ENCODE measurements at regions not wholly inside any gene's neighbourhood (a gene's known extent, or its start where the extent isn't known, plus 50 kb on each side); places are given as distances from the start of the nearest gene placed in this dataset.

DNA sequence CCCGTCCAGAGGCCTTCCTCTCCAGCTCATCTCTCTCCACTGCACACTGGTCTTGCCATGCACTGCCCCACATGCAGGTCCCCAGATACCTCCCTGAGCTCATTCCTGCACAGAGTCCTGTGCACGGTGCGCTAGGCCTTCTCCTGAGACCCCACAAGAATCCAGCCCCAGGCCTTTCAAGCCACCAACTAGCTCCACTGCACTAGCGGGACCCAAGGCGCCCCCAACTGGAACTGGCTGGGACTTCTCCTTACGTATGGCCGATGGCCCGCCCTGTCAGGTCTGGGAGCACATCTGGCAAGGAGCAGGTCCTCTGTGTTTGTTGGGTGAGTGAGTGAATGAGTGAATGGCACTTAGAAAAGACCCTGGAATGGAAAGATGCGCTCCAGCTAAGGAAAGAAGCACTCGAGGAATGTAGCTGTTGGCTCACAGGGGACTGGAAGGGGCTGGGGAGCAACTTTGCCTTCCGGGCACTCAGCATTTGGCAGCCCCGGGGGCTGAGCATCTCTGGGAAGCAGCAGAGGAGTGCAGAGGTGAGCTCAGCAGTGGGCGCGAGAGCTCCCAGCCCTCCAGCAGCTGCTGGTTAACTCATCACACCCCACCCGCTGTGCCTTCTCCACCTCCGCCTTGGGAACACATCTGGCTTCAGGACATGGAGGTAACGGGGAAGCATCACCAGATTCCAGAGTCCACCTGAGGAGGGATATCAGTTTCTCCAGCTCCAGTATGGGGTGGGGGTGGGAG lies 223.1 kb downstream of the GLI2 start:
- no peak for DNase-seq

DNA sequence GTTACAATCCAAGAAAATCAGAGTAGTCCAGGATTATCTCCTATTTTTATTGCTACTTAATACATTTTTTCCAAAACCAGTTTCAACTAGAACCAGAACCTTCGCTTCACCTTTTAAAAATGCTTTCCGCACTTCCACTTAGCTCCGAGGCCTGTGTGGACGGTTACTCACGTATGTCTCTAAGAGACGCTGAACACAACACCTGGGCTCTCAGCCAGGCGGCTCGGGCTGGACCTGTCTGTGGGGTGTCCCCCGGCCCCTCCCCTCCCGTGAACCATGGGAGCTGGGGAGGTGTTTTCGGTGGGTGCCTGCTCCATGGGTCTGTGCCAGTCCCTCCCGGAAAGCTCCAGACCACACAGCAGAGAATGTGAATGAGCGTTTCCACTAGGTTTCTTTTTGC lies 223.8 kb downstream of the GLI2 start:
- no peak for DNase-seq

DNA sequence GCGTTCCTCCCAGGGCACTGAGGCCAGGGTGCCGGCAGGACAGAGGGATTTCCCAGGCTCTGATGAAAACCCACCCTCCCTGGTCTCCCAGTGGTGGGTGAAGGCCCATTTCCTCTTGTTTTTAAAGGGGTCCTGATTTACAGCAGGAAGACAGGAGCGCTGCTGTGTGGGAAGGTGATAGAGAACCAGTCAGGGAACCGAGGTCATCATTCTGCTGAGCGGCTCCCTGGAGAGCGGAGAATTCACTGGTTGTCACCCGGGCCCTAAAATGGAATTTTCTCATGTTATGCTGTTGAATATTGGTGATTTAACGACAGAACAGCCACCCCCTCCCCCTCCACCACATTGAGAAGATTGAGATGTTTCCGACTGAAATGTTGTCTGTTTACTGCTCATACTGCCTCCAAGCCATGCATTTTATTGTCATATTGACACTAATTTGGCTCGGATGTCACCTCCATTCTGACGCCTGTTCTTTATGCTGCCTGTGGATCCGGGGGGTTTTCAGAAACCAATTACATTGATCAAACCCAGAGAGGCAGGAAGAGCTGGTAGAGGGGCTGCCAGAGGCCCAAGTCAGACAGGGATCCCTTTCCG lies 225.2 kb downstream of the GLI2 start:
- no peak for DNase-seq

DNA sequence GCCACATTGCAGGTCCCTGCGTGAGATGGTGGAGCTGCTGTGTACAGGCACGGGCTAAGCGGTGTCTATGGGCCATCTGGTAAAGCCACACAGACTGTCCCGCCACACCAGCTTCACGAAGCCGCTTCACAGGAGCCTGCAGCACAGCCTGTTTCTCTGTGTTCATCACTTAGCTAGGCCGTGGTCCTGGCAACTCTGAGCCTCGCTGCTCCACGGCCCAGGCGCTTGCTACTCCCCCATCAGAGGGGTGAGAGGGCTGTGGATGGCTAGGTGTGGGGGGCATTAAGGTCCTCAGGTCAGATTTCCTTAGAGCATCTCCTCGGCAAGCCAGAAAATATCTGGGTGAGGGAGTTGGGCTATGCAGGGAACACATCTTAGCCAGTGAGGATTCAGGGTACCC lies 225.7 kb downstream of the GLI2 start:
- DNase-seq, result no peak

DNA sequence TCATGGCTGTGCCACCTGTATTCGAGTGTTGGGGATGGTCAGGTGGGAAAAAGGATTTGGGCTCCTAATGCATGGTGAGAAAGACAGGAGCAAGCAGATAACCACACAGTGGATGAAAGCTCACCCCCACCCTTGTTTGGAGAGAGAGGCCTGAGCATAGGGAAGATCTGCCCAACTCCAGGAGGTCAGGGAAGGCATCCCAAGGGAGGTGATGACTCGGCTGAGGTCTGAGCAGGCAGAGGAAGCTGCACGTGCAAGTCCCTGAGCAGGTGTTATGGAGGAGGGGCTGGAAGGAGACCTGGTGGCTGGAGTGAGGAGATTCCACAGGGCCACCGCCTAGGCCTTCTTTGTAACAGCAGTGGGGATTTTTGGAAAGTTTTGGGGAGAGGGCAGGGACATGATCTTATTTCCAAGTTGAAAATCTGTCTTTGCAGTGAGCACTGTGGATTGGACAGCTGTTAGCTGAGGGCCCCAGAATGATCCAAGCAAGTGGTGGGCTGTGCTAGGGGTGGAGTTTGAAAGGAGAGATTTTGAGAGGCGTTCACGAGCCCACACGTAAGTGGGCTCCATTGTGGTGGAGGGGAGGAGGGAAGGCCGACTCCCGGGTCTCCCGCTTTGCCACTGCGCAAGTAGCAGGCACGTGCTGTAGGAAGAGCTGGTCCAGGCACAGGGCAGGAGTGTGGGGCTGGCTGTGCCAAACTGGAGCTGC lies 228.5 kb downstream of the GLI2 start:
- no peak for DNase-seq

DNA sequence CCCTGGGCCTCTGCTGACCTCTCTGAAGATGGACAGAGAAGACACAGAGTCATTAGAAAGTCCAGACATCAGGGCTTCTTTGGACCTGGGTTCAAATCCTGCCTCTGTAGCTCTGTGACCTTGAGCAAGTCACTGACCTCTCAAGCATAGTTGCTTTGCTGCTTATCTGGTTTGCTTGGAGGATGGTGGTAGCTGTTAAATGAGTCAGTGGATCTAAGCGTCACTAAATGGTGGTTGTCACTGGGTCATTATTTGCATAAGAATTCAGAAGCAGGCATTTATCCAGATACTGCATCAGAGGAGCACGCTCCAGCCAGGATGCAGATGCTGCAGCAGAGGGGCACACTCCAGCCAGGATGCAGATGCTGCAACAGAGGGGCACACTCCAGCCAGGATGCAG lies 229.2 kb downstream of the GLI2 start:
- DNase-seq, result no peak

DNA sequence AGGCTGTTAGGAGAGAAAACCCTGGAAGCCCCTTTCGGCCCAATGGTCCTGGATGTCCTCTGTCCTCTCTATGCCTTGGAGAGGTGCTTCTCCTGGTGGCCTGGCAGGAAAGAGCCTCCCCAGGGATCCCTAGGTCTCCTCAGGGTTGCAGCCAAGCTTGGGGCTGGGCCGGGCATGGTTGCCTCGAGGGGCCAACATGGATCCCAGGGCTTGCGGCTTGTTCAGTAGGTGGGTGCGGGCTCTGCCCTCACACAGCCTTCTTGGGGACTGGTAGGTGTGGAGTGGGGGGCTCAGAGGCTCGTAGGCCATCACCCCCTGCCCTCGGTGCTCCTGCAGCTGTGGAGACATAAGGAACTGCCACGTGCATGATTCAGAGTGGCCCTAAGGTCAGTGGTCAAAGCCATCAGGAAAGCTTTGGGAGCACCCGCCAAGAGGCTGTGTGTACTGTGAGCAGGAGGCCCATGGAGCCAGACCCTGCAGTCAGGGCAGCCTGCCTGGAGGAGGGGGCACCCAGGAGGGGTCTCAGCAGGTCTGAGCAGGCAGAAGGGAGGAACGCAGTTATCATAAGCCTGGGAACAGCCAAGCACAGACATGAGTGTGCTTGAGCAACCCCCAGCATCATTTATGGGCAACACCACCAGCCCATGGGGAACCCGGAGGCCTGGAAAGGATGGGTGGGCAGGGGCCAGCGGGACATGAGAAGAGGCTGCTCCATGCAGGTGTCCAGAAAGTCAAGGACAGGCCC lies 231.0 kb downstream of the GLI2 start:
- no peak for DNase-seq

DNA sequence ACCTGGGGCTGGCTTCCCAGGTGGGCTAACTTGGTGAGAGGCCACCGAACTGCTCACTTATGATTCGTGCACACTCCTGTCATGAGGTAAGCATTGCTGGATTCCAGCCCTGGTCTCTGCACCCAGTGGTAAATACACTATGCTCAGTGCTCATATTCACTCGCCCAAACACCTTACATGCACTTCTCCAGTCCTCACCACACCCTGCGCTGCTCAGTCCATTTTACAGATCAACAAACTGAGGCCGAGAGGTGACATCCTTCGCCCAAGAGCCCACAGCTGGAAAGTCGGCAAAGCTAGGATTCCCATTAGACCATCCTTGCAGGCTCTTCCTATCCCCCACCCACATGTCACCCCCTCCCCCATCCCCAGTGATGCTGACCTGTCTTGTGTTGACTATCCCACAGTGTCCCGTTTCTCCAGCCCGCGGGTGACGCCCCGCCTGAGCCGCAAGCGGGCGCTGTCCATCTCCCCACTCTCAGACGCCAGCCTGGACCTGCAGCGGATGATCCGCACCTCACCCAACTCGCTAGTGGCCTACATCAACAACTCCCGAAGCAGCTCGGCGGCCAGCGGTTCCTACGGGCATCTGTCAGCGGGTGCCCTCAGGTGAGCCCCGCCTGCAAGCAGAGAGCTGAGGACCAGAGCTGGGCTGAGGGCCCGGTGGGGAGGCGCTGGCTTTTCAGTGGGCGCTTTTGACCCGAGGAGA lies 232.8 kb downstream of the GLI2 start:
- DNase-seq, result no peak

DNA sequence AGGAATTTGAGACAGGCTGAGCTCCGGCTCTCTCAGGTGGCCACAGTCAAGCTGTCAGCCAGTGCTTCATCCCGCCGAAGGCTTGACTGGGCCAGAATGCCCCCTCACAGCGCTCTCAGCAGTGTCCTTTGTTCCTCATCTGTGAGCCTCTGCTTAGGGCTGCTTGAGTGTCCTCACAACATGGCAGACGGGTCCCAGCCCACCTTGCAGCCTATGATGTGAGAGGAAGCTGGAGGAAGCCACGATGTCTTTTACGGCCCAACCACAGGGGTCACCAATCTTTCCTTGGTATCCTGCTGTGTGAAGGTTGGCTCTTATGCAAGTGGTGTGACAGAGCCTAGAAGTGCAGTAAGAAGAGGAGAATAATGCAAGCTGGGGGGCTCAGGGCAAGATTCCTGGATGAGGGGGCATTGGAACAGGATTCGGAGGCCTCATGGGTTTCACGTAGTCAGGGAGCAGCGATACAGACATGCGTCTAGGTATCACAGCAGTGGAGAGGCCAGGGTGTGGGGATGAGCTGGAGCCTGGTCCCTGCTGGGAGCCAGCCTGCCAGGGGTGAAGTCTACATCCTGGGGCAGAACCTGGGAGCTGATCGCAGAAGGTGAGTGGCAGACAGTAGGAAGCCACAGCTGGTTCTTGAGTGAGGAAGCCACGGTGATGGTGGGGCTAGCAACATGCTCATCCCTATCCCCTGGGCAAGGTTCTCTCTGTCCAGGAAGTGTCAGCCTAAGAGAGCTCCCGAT lies 234.1 kb downstream of the GLI2 start:
- no peak for DNase-seq

DNA sequence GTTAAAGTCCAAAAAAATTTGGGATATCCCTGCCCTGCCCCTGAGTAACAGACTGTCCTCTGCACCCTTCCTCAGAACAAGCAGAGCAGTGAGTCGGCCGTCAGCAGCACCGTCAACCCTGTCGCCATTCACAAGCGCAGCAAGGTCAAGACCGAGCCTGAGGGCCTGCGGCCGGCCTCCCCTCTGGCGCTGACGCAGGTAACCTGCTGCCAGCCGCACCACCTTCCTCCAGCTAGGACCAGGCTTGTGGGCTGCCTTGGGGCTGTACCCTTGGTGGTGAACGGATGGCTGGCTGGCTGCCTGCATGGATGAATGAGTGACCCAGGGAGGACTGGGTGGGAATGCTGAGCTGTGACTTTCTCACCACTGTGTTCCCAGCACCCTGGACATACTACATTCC lies 236.2 kb downstream of the GLI2 start:
- DNase-seq, result no peak

DNA sequence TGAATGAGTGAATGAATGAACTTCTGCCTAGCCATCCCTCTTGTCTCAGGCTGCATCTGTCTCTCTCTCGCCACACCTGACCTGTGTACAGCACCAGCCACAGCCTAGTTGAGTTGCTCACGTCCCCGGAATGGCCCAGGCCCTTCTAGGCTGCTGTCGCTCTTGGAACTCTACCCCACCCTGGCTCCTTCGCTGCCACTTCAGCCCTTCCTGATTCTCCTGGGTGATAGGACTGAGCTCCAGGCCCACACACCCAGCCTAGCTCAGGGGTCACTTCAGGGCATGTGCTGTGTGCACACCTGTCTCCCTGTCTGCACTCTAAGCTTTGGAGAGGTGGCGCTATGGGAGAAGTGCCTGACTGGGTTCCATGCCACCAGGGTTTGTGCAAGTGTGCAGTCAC lies 236.6 kb downstream of the GLI2 start:
- DNase-seq, result no peak

DNA sequence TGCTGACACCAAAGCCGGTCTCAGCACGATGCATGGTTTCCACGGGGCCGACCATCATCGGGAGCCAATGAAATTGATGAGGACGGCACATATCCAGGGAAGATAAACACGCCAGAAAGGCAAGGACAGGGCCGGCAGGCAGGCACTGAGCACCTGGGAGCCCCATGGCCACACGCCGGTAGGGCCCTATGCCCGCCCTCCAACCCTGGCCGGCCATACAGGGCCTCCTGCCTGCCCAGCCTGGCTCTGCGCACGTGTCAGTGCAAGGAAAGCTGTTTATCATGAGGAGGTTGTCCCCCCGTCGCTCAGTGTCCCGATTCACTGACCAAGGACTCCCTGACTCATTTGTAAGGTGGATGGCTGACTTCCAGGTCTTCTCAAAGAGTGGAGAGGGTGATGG lies 237.5 kb downstream of the GLI2 start:
- no peak for DNase-seq

DNA sequence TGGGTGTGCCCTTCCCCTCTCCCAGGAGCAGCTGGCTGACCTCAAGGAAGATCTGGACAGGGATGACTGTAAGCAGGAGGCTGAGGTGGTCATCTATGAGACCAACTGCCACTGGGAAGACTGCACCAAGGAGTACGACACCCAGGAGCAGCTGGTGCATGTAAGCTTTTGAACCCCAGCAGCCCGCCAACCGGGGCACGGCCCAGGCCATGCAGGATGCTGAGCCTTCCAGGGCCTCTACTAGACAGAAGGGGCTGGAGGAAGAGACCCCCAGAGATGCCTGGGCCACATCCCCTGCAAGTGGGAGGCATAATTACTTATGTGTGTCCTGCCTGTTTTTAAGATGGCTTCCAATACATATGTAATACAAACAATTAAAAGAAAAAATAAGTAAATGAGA lies 239.3 kb downstream of the GLI2 start:
- no peak for DNase-seq

DNA sequence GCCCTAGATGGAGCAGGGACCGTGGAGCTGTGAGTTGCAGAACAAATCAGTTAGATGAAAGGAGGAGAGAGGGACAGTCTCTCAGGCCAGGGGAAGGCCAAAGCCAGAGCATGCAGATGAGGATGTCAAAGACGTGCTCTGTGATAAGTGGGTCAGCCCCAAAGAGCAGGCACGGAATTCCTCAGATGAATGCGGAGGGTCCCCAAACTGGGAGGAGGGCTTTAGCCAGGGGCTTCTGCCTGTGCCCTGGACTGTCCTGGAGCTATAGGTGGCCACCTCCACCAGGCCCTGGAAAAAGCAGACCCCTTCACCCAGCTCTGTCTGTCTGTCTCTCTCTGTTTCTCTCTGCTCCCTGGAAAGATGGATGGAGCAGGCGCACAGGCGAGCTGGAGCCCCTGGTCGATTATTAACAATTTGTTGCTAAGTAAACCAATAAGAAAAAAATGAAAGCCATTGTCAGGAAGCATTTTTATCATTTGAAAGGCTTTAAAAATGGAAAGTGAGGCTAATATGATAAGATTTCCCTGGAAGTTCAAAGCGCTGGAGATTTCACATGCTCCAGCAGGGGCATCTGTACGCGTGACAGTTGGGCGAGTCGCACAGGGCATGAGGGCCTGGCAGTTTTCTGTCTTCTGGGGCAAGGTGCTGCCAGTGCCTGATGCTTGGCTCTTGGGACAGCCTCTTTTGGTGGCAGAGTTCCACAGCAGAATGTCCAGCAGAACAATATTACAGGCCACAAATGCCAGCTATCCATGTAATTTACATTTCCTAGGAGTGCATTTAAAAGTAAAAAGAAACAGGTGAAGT lies 241.0 kb downstream of the GLI2 start:
- no peak for DNase-seq

DNA sequence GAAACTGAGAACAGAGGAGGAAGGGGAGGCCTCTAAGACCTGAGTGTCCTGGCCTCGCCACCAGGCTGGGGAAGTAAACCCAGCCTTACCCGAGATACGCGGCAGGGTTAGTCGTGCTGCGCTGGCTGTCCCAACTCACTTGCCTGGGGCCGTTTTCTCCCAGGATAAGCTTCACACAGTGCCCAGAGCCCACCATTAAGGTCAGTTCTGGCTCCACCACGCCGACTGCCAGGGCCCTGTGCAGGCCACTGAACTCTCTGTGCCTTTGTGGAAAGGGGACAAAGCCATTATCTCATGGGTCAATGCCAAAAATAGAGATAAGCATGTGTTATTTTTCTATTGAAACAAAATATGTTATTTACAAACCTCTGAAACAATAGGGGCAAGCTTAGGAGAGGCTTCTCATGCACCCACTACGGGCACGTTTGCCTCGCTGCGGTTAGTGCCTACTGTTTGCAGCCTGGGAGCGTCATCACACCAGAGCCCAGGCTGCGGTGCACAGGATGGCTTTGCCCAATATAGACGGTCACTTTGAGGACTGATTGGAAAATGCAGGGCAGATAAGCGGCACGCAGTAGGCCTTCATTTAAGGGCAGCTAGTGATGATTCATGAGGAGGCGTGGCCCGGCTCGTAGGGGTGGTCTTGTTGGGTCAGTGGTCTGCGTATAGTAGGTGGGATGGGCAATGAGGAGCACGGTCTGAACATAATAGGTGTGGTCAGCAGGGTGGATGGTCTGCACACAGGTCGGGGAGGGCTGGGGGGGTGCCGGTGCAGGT lies 242.1 kb downstream of the GLI2 start:
- no peak for DNase-seq

DNA sequence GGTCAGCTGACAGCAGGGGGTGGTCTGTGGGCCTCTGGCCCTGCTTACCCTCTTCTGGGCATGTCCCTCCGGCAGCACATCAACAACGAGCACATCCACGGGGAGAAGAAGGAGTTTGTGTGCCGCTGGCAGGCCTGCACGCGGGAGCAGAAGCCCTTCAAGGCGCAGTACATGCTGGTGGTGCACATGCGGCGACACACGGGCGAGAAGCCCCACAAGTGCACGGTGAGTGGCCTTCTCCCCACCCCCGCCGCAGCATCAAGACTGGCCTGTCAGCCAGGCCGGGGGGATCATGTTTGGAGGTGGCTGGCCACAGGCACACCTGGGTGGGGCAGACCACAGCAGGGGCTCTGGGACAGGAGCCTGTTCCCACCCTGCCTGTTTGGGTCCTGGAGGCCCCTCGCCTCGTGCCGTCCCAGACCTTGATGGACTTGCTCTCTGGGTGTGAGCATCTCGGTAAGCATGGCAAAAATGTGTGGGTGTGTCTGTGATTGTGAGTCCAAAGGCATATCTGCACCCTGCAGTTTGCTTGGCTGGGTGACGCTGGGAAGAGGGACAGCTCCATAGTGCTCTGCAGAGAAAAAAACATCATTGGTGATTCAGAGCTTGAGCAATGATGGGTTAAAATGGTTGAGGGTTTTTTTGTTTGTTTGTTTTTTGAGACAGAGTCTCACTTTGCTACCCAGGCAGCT lies 242.8 kb downstream of the GLI2 start:
- no peak for DNase-seq

DNA sequence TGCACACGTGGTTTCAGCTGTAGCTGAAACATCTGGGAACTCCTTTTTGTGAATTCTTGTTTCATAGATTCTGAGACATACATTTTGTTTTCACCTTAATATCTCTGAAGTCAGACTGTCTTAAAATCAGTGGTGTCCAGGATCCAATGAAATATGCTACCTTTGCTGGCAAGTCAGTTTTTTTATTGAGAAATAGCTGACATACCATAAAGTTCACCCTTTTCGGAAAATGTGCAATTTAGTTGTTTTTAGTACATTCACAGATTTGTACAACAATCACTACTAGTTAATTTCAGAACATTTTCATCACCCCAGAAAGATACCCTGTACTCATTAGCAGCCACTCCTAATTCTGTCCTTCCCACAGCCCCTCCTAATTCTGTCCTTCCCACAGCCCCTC lies 243.7 kb downstream of the GLI2 start:
- DNase-seq, result no peak

DNA sequence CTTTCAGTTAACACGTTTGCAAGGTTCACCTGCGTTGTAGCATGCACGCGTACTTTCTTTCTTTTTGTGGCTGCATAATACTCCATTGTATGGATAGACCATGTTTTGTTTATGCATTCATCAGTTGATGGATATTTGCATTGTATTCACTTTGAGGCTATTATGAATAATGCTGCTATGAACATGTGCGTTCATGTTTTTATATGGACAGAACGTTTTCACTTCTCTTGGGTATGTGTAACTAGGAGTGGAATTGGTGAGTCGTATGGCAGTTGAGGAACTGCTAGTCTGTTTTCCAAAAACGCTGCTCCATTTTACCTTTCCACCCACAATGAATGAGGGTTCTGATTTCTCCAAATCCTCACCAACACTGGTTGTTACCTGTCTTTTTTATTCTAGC lies 244.3 kb downstream of the GLI2 start:
- DNase-seq, result no peak

DNA sequence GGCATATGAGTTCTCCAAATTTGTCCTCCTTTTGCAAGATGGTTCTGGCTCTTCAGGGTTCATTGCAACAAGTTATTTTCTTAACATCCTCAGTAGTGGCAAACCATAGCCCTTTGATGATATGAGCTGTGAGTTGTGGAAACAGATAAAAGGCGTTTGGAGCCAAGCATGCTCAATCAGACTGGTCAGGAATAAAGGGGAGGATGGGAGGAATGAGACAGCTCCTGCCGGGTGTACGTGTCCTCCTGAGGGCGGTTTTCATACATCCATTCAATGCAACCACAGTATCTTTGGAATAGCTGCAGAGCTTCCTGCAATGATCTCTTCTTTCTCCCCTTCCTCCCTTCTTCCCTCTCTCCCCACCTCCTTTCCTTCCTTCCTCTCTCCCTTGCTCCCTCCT lies 245.8 kb downstream of the GLI2 start:
- DNase-seq, result no peak

DNA sequence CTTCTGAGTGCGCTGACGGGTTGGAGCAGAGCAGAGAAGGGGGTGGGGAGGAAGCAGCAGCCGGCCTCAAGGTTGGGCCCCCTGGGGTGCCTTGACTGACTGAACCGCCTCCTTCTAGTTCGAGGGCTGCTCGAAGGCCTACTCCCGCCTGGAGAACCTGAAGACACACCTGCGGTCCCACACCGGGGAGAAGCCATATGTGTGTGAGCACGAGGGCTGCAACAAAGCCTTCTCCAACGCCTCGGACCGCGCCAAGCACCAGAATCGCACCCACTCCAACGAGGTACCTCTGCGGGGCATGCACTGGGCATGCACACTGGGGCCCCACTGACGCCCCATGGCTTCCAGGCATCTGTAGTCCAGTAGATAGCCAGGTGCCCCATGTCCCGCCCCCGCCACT lies 246.9 kb downstream of the GLI2 start:
- DNase-seq, result no peak
